ENCODE measurements at regions not wholly inside any gene's neighbourhood (a gene's known extent, or its start where the extent isn't known, plus 50 kb on each side); places are given as distances from the start of the nearest gene placed in this dataset.
"Not testable (repeated sequence)": the region's sequence is repeated elsewhere in the genome, so short reads cannot be mapped to it uniquely, and the experiment has no call there.

- DNase-seq: no peak
These were observed 114.0 kb upstream of the SLC38A2 start for GRCh38 chr12:46486588-46486987.

GRCh38 chr12:46485853-46486252 is 113.3 kb upstream of the SLC38A2 start:
- no peak for DNase-seq

- no peak for DNase-seq
These were observed 112.0 kb upstream of the SLC38A2 start for GRCh38 chr12:46484396-46485061.

- DNase-seq: no peak
These were observed 111.2 kb upstream of the SLC38A2 start for GRCh38 chr12:46483572-46484395.

GRCh38 chr12:46480724-46481123 is 108.2 kb upstream of the SLC38A2 start:
- DNase-seq: no peak

GRCh38 chr12:46480316-46480715 is 107.7 kb upstream of the SLC38A2 start:
- DNase-seq: no peak

- no peak for DNase-seq
These were observed 105.5 kb upstream of the SLC38A2 start for GRCh38 chr12:46478123-46478522.

GRCh38 chr12:46477541-46477940 is 105.0 kb upstream of the SLC38A2 start:
- no peak for DNase-seq

- no peak for DNase-seq
These were observed 103.5 kb upstream of the SLC38A2 start for GRCh38 chr12:46475972-46476645.

GRCh38 chr12:46474385-46474784 is 101.8 kb upstream of the SLC38A2 start:
- not testable (repeated sequence) for DNase-seq

- DNase-seq: no peak
These were observed 101.2 kb upstream of the SLC38A2 start for GRCh38 chr12:46473634-46474329.

- DNase-seq: no peak
These were observed 100.5 kb upstream of the SLC38A2 start for GRCh38 chr12:46472893-46473633.

- no peak for DNase-seq
These were observed 99.7 kb upstream of the SLC38A2 start for GRCh38 chr12:46472144-46472705.

- no peak for DNase-seq
These were observed 98.8 kb upstream of the SLC38A2 start for GRCh38 chr12:46471404-46471803.

GRCh38 chr12:46470975-46471374 is 98.4 kb upstream of the SLC38A2 start:
- no peak for DNase-seq

GRCh38 chr12:46470036-46470627 is 97.6 kb upstream of the SLC38A2 start:
- DNase-seq: peak in 1 of 2 experiments; percentile 20

- no peak for DNase-seq
These were observed 96.2 kb upstream of the SLC38A2 start for GRCh38 chr12:46468813-46469212.

- DNase-seq: no peak
These were observed 95.6 kb upstream of the SLC38A2 start for GRCh38 chr12:46468160-46468559.

- no peak for DNase-seq
These were observed 92.7 kb upstream of the SLC38A2 start for GRCh38 chr12:46465307-46465706.

- no peak for DNase-seq
These were observed 92.3 kb upstream of the SLC38A2 start for GRCh38 chr12:46464863-46465262.

GRCh38 chr12:46462641-46463355 is 90.2 kb upstream of the SLC38A2 start:
- no peak for DNase-seq

Measured in stimulated activated CD4-positive, alpha-beta T cell treated with anti-CD3 and anti-CD28 coated beads, Interleukin-4, amount 100 ng/mL, for 4 hours (primary cell).